ENCODE measurements at regions not wholly inside any gene's neighbourhood (a gene's known extent, or its start where the extent isn't known, plus 50 kb on each side); places are given as distances from the start of the nearest gene placed in this dataset.

GRCh38 chr13:54640719-54641118 is 1612.1 kb downstream of the OLFM4 start:
- TF ChIP-seq POLR2A (IDR thresholded peaks at IDR 0.05): no peak
- TF ChIP-seq EP300 (IDR thresholded peaks at IDR 0.05): no peak
- no peak for TF ChIP-seq CTCF (IDR thresholded peaks at IDR 0.05)

GRCh38 chr13:54643863-54644262 is 1615.2 kb downstream of the OLFM4 start:
- TF ChIP-seq POLR2A (IDR thresholded peaks at IDR 0.05) (no peak), EP300 (IDR thresholded peaks at IDR 0.05) (no peak), CTCF (IDR thresholded peaks at IDR 0.05) (no peak)
- DNase-seq (ENCODE audit: low spot score in 2 of 2): no peak

More at GRCh38 chr13:54640719-54641118, 1612.1 kb downstream of the OLFM4 start:
- Histone ChIP-seq H3K9me3 (no peaks in the 10 kb centered on the region), H3K4me3 (no peak overlapping the region), H3K27ac (no peak overlapping the region), H3K4me1 (no peaks in the 10 kb centered on the region), H3K27me3 (no peaks in the 10 kb centered on the region), H3K36me3 (no peaks in the 10 kb centered on the region)
- no peak for DNase-seq (ENCODE audit: low spot score in 2 of 2)

GRCh38 chr13:54647275-54647674 is 1618.7 kb downstream of the OLFM4 start:
- DNase-seq (ENCODE audit: low spot score in 2 of 2): no peak
- Histone ChIP-seq H3K4me1 (no peaks in the 10 kb centered on the region), H3K4me3 (no peak overlapping the region), H3K27me3 (no peaks in the 10 kb centered on the region), H3K9me3 (no peaks in the 10 kb centered on the region), H3K36me3 (no peaks in the 10 kb centered on the region), H3K27ac (no peak overlapping the region)
- TF ChIP-seq CTCF (IDR thresholded peaks at IDR 0.05) (no peak), POLR2A (IDR thresholded peaks at IDR 0.05) (no peak)

More at GRCh38 chr13:54643863-54644262, 1615.2 kb downstream of the OLFM4 start:
- Histone ChIP-seq H3K36me3 (no peaks in the 10 kb centered on the region), H3K9me3 (no peaks in the 10 kb centered on the region), H3K4me3 (no peak overlapping the region), H3K4me1 (no peaks in the 10 kb centered on the region), H3K27ac (no peak overlapping the region), H3K27me3 (no peaks in the 10 kb centered on the region)

- Histone ChIP-seq H3K9me3 (peaks cover 0 to 11% (median 0%) of the 10 kb centered on the region in 4 donors), H3K4me3 (no peak overlapping the region), H3K4me1 (no peaks in the 10 kb centered on the region), H3K27me3 (no peaks in the 10 kb centered on the region), H3K36me3 (no peaks in the 10 kb centered on the region), H3K27ac (no peak overlapping the region)
- 77 to 82% methylated on average over 1 of the region's 1 CpG for WGBS, 2 donors
- TF ChIP-seq POLR2A (IDR thresholded peaks at IDR 0.05) (no peak), EP300 (IDR thresholded peaks at IDR 0.05) (no peak), CTCF (IDR thresholded peaks at IDR 0.05) (no peak)
- no peak for DNase-seq (ENCODE audit: low spot score in 2 of 2)
Observed at GRCh38 chr13:54657588-54657987, 1629.0 kb downstream of the OLFM4 start.

- no peaks in the 10 kb centered on the region for H3K27me3 ChIP-seq
- no peaks in the 10 kb centered on the region for H3K36me3 ChIP-seq
- TF ChIP-seq POLR2A (IDR thresholded peaks at IDR 0.05) (no peak), EP300 (IDR thresholded peaks at IDR 0.05) (no peak), CTCF (IDR thresholded peaks at IDR 0.05) (no peak)
- no peak for DNase-seq (ENCODE audit: low spot score in 2 of 2)
- WGBS, 2 donors: 89 to 93% methylated on average over 11 to 17 of the region's 17 CpGs
- H3K27ac ChIP-seq: no peak overlapping the region
- H3K4me3 ChIP-seq: no peak overlapping the region
- H3K4me1 ChIP-seq: no peaks in the 10 kb centered on the region
- peaks cover 0 to 11% (median 0%) of the 10 kb centered on the region in 4 donors for H3K9me3 ChIP-seq
Observed at GRCh38 chr13:54658771-54659170, 1630.2 kb downstream of the OLFM4 start.

Data from tibial nerve (tissue), 4 donors.